ENCODE measurements at regions not wholly inside any gene's neighbourhood (a gene's known extent, or its start where the extent isn't known, plus 50 kb on each side); places are given as distances from the start of the nearest gene placed in this dataset.

DNA sequence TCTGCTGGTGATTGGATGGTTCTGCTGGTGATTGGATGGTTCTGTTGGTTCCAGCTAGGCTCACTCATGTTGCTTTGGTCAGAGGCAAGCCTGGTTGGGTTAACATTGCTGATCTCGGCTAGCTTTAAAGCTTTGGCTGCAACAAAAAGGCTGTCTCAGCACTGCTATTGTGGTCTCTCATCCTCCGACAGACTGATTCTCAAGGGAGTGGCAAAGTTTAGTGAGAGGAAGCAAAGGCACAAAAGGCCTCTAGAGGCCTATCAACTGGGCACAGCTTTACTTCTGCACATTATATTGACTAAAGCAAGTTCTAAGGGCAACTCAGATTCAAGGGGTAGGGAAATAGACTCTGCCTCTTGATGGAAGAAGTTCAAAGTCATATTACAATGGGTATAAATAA, 84.7 kb upstream of the LGR5 start:
- TF ChIP-seq POLR2A (IDR thresholded peaks at IDR 0.05): no peak
- TF ChIP-seq, protein P1, sequence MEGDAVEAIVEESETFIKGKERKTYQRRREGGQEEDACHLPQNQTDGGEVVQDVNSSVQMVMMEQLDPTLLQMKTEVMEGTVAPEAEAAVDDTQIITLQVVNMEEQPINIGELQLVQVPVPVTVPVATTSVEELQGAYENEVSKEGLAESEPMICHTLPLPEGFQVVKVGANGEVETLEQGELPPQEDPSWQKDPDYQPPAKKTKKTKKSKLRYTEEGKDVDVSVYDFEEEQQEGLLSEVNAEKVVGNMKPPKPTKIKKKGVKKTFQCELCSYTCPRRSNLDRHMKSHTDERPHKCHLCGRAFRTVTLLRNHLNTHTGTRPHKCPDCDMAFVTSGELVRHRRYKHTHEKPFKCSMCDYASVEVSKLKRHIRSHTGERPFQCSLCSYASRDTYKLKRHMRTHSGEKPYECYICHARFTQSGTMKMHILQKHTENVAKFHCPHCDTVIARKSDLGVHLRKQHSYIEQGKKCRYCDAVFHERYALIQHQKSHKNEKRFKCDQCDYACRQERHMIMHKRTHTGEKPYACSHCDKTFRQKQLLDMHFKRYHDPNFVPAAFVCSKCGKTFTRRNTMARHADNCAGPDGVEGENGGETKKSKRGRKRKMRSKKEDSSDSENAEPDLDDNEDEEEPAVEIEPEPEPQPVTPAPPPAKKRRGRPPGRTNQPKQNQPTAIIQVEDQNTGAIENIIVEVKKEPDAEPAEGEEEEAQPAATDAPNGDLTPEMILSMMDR (IDR thresholded peaks at IDR 0.05): no peak
